ENCODE measurements at regions not wholly inside any gene's neighbourhood (a gene's known extent, or its start where the extent isn't known, plus 50 kb on each side); places are given as distances from the start of the nearest gene placed in this dataset.
"Not testable (repeated sequence)": the region's sequence is repeated elsewhere in the genome, so short reads cannot be mapped to it uniquely, and the experiment has no call there.

GRCh38 chr6:26745964-26746363, 86.4 kb upstream of the ZNF322 start:
- TF ChIP-seq POLR2A (IDR thresholded peaks at IDR 0.05; ENCODE audit: extremely low read depth, insufficient read length); CTCF (IDR thresholded peaks at IDR 0.05; ENCODE audit: low read depth, low read length); MAX (IDR thresholded peaks at IDR 0.05; ENCODE audit: low read depth, low read length): not testable (repeated sequence)

All from NB4 (cell line).